OCI-LY1 (cell line): ENCODE measurements at regions not wholly inside any gene's neighbourhood (a gene's known extent, or its start where the extent isn't known, plus 50 kb on each side); places are given as distances from the start of the nearest gene placed in this dataset.

Source experiments
- H2AFZ ChIP-seq: fragments of 200-600 bp; sonication (generic), shearing (Covaris generic); 2 replicates; pipeline ENCODE4 v1.6.0; 2014; ENCODE audit warnings: antibody characterized with exemption, mild to moderate bottlenecking, low read length
- H3F3A ChIP-seq: fragments of 200-600 bp; sonication (generic), shearing (Covaris generic); 2 replicates; pipeline ENCODE4 v1.6.0; 2014; ENCODE audit warnings: mild to moderate bottlenecking, antibody characterized with exemption, low read length, moderate library complexity; ENCODE audit not compliant: insufficient read depth
- H3K27ac ChIP-seq: fragments of 200-600 bp; sonication (generic); 2 replicates; pipeline ENCODE4 v1.5.1; 2014; ENCODE audit warnings: low read length, mixed run types, mild to moderate bottlenecking, low read depth; ENCODE audit not compliant: poor library complexity, severe bottlenecking
- H3K27me3 ChIP-seq: fragments of 200-600 bp; sonication (generic); 2 replicates; pipeline ENCODE4 v1.6.0; 2014; ENCODE audit warnings: antibody characterized with exemption, mild to moderate bottlenecking, low read length, moderate library complexity; ENCODE audit not compliant: insufficient read depth
- H3K36me3 ChIP-seq: fragments of 200-600 bp; sonication (generic); 2 replicates; pipeline ENCODE4 v1.6.1; 2014; ENCODE audit warnings: mild to moderate bottlenecking, antibody characterized with exemption, low read length, moderate library complexity, mixed read lengths; ENCODE audit not compliant: insufficient read depth
- H3K4me1 ChIP-seq: fragments of 200-600 bp; sonication (generic); 2 replicates; pipeline ENCODE4 v1.5.1; 2014; ENCODE audit warnings: mild to moderate bottlenecking, low read length, moderate library complexity; ENCODE audit not compliant: insufficient read depth, severe bottlenecking
- H3K4me2 ChIP-seq: fragments of 200-600 bp; sonication (generic), shearing (Covaris generic); 2 replicates; pipeline ENCODE4 v1.6.1; 2014; ENCODE audit warnings: low read length
- H3K4me3 ChIP-seq: fragments of 200-600 bp; sonication (generic); 2 replicates; pipeline ENCODE4 v1.5.1; 2014; ENCODE audit warnings: low read length, low read depth, mild to moderate bottlenecking, mixed read lengths; ENCODE audit not compliant: poor library complexity, severe bottlenecking
- H3K79me2 ChIP-seq: fragments of 200-600 bp; shearing (Covaris generic); 2 replicates; pipeline ENCODE4 v1.6.1; 2016; ENCODE audit warnings: mixed run types, low read length, mixed read lengths; ENCODE audit not compliant: insufficient read depth
- H3K9ac ChIP-seq: fragments of 200-600 bp; sonication (generic), shearing (Covaris generic); 2 replicates; pipeline ENCODE4 v1.6.1; 2014; ENCODE audit warnings: mild to moderate bottlenecking, low read length, mixed read lengths
- H3K9me2 ChIP-seq: fragments of 200-600 bp; sonication (generic), shearing (Covaris generic); 2 replicates; pipeline ENCODE4 v1.6.1; 2014; ENCODE audit warnings: low read depth, mild to moderate bottlenecking, low read length, mixed read lengths
- H3K9me3 ChIP-seq: fragments of 200-600 bp; shearing (Covaris generic); 2 replicates; pipeline ENCODE4 v1.6.1; 2014; ENCODE audit warnings: low read length, mixed read lengths
- H4K20me1 ChIP-seq: fragments of 200-600 bp; sonication (generic), shearing (Covaris generic); 2 replicates; pipeline ENCODE4 v1.6.0; 2016; ENCODE audit warnings: mild to moderate bottlenecking, low read length; ENCODE audit not compliant: insufficient read depth
- CTCF ChIP-seq: fragments of 200-600 bp; sonication (generic), shearing (Covaris generic); IDR thresholded peaks from 2 replicates; pipeline ENCODE4 v1.5.1; 2017; ENCODE audit warnings: mild to moderate bottlenecking, antibody characterized with exemption, low read length, moderate library complexity, mixed read lengths
- EZH2 ChIP-seq: fragments of 200-600 bp; sonication (generic), shearing (Covaris generic); IDR thresholded peaks from 2 replicates; pipeline ENCODE4 v1.8.0; 2017; ENCODE audit warnings: borderline replicate concordance, mixed run types, mild to moderate bottlenecking, antibody characterized with exemption, low read length, moderate library complexity, mixed read lengths

- Histone ChIP-seq H4K20me1 (no peaks in the 10 kb centered on the region), H2AFZ (no peak overlapping the region), H3F3A (no peaks in the 10 kb centered on the region), H3K27me3 (no peaks in the 10 kb centered on the region), H3K36me3 (no peaks in the 10 kb centered on the region), H3K4me2 (no peak overlapping the region), H3K27ac (no peak overlapping the region), H3K9me3 (no peaks in the 10 kb centered on the region), H3K4me1 (no peaks in the 10 kb centered on the region), H3K79me2 (no peaks in the 10 kb centered on the region), H3K9ac (no peak overlapping the region), H3K4me3 (no peak overlapping the region), H3K9me2 (no peaks in the 10 kb centered on the region)
- TF ChIP-seq CTCF (no peak), EZH2 (no peak)
Measured at GRCh38 chr7:94295850-94296249, 98.8 kb upstream of the COL1A2 start.

- no peak overlapping the region for H3K27ac ChIP-seq
- no peak overlapping the region for H3K9ac ChIP-seq
- no peaks in the 10 kb centered on the region for H3K27me3 ChIP-seq
- no peaks in the 10 kb centered on the region for H3F3A ChIP-seq
- no peak overlapping the region for H3K4me2 ChIP-seq
- no peaks in the 10 kb centered on the region for H3K9me3 ChIP-seq
- no peaks in the 10 kb centered on the region for H3K9me2 ChIP-seq
- H3K4me3 ChIP-seq: no peak overlapping the region
- H4K20me1 ChIP-seq: no peaks in the 10 kb centered on the region
- no peaks in the 10 kb centered on the region for H3K36me3 ChIP-seq
- no peaks in the 10 kb centered on the region for H3K4me1 ChIP-seq
- H3K79me2 ChIP-seq: no peaks in the 10 kb centered on the region
- no peak overlapping the region for H2AFZ ChIP-seq
- TF ChIP-seq EZH2 (no peak), CTCF (no peak)
Measured at GRCh38 chr7:94296881-94297280, 97.8 kb upstream of the COL1A2 start.

GRCh38 chr7:94297397-94297838, 97.3 kb upstream of the COL1A2 start:
- Histone ChIP-seq H3F3A (no peaks in the 10 kb centered on the region), H3K9me2 (no peaks in the 10 kb centered on the region), H3K79me2 (no peaks in the 10 kb centered on the region), H2AFZ (no peak overlapping the region), H3K4me2 (no peak overlapping the region), H3K36me3 (no peaks in the 10 kb centered on the region), H3K9me3 (no peaks in the 10 kb centered on the region), H3K27ac (no peak overlapping the region), H3K9ac (no peak overlapping the region), H4K20me1 (no peaks in the 10 kb centered on the region), H3K4me1 (no peaks in the 10 kb centered on the region), H3K4me3 (no peak overlapping the region), H3K27me3 (no peaks in the 10 kb centered on the region)
- TF ChIP-seq EZH2: no peak

GRCh38 chr7:94298943-94299342, 95.8 kb upstream of the COL1A2 start:
- H3K4me2 ChIP-seq: no peak overlapping the region
- no peaks in the 10 kb centered on the region for H3K36me3 ChIP-seq
- TF ChIP-seq CTCF (no peak), EZH2 (no peak)
- H3K4me3 ChIP-seq: no peak overlapping the region
- H3K27me3 ChIP-seq: no peaks in the 10 kb centered on the region
- H3K9me2 ChIP-seq: no peaks in the 10 kb centered on the region
- no peak overlapping the region for H2AFZ ChIP-seq
- H4K20me1 ChIP-seq: no peaks in the 10 kb centered on the region
- no peak overlapping the region for H3K9ac ChIP-seq
- H3K9me3 ChIP-seq: no peaks in the 10 kb centered on the region
- no peaks in the 10 kb centered on the region for H3F3A ChIP-seq
- H3K27ac ChIP-seq: no peak overlapping the region
- H3K4me1 ChIP-seq: no peaks in the 10 kb centered on the region
- H3K79me2 ChIP-seq: no peaks in the 10 kb centered on the region
